IPS-18a (cell line): ENCODE measurements at regions not wholly inside any gene's neighbourhood (a gene's known extent, or its start where the extent isn't known, plus 50 kb on each side); places are given as distances from the start of the nearest gene placed in this dataset.

Experiments used
- H3K27ac ChIP-seq: one replicate; pipeline ENCODE4 v1.5.1; 2013; ENCODE audit warnings: low read length
- H3K27me3 ChIP-seq: one replicate; pipeline ENCODE4 v1.6.1; 2013; ENCODE audit warnings: mild to moderate bottlenecking, low read length; ENCODE audit not compliant: control insufficient read depth, insufficient read depth
- H3K36me3 ChIP-seq: one replicate; pipeline ENCODE4 v1.6.1; 2013; ENCODE audit warnings: low read depth, low read length; ENCODE audit not compliant: control insufficient read depth
- H3K4me1 ChIP-seq: one replicate; pipeline ENCODE4 v1.6.1; 2013; ENCODE audit warnings: low read depth, low read length; ENCODE audit not compliant: control insufficient read depth
- H3K4me3 ChIP-seq: one replicate; pipeline ENCODE4 v1.5.1; 2013; ENCODE audit warnings: low read length
- H3K9ac ChIP-seq: one replicate; pipeline ENCODE4 v1.6.1; 2013; ENCODE audit warnings: mild to moderate bottlenecking, low read length, moderate library complexity
- H3K9me3 ChIP-seq: one replicate; pipeline ENCODE4 v1.6.1; 2013; ENCODE audit warnings: low read depth, low read length; ENCODE audit not compliant: control insufficient read depth

- no peak overlapping the region for H3K4me3 ChIP-seq
- H3K27ac ChIP-seq = no peak overlapping the region
- no peaks in the 10 kb centered on the region for H3K4me1 ChIP-seq
- no peaks in the 10 kb centered on the region for H3K27me3 ChIP-seq
- H3K36me3 ChIP-seq = no peaks in the 10 kb centered on the region
- no peaks in the 10 kb centered on the region for H3K9me3 ChIP-seq
- H3K9ac ChIP-seq = no peak overlapping the region
Observed at GRCh38 chr3:124291008-124291407, 299.1 kb upstream of the ROPN1 start.

- no peaks in the 10 kb centered on the region for H3K27me3 ChIP-seq
- H3K9me3 ChIP-seq = no peaks in the 10 kb centered on the region
- H3K4me1 ChIP-seq = no peaks in the 10 kb centered on the region
- no peak overlapping the region for H3K4me3 ChIP-seq
- no peak overlapping the region for H3K27ac ChIP-seq
- H3K36me3 ChIP-seq = no peaks in the 10 kb centered on the region
- no peak overlapping the region for H3K9ac ChIP-seq
Observed at GRCh38 chr3:124292329-124292728, 300.4 kb upstream of the ROPN1 start.

GRCh38 chr3:124293584-124293983 lies 301.7 kb upstream of the ROPN1 start:
- Histone ChIP-seq H3K27ac (no peak overlapping the region), H3K4me1 (no peaks in the 10 kb centered on the region)

GRCh38 chr3:124295362-124295761 lies 303.4 kb upstream of the ROPN1 start:
- no peak overlapping the region for H3K27ac ChIP-seq
- H3K9ac ChIP-seq = no peak overlapping the region
- no peak overlapping the region for H3K4me3 ChIP-seq
- no peaks in the 10 kb centered on the region for H3K27me3 ChIP-seq
- H3K36me3 ChIP-seq = no peaks in the 10 kb centered on the region
- no peaks in the 10 kb centered on the region for H3K9me3 ChIP-seq
- H3K4me1 ChIP-seq = no peaks in the 10 kb centered on the region

More at GRCh38 chr3:124293584-124293983, 301.7 kb upstream of the ROPN1 start:
- H3K9me3 ChIP-seq = no peaks in the 10 kb centered on the region
- no peaks in the 10 kb centered on the region for H3K36me3 ChIP-seq
- no peaks in the 10 kb centered on the region for H3K27me3 ChIP-seq
- no peak overlapping the region for H3K9ac ChIP-seq
- no peak overlapping the region for H3K4me3 ChIP-seq

GRCh38 chr3:124296406-124296805 lies 304.5 kb upstream of the ROPN1 start:
- Histone ChIP-seq H3K4me3 (no peak overlapping the region), H3K4me1 (no peaks in the 10 kb centered on the region), H3K27ac (no peak overlapping the region), H3K9ac (no peak overlapping the region), H3K36me3 (no peaks in the 10 kb centered on the region), H3K27me3 (no peaks in the 10 kb centered on the region), H3K9me3 (no peaks in the 10 kb centered on the region)

GRCh38 chr3:124297062-124297980 lies 305.4 kb upstream of the ROPN1 start:
- no peaks in the 10 kb centered on the region for H3K36me3 ChIP-seq
- no peaks in the 10 kb centered on the region for H3K27me3 ChIP-seq
- H3K9ac ChIP-seq = no peak overlapping the region
- no peak overlapping the region for H3K27ac ChIP-seq
- no peaks in the 10 kb centered on the region for H3K9me3 ChIP-seq
- no peaks in the 10 kb centered on the region for H3K4me1 ChIP-seq
- no peak overlapping the region for H3K4me3 ChIP-seq

GRCh38 chr3:124298301-124298700 lies 306.4 kb upstream of the ROPN1 start:
- Histone ChIP-seq H3K27ac (no peak overlapping the region), H3K4me3 (no peak overlapping the region), H3K36me3 (no peaks in the 10 kb centered on the region), H3K4me1 (no peaks in the 10 kb centered on the region), H3K27me3 (no peaks in the 10 kb centered on the region), H3K9me3 (no peaks in the 10 kb centered on the region), H3K9ac (no peak overlapping the region)

- no peak overlapping the region for H3K27ac ChIP-seq
- no peak overlapping the region for H3K9ac ChIP-seq
- H3K36me3 ChIP-seq = no peaks in the 10 kb centered on the region
- H3K4me3 ChIP-seq = no peak overlapping the region
- H3K4me1 ChIP-seq = no peaks in the 10 kb centered on the region
- no peaks in the 10 kb centered on the region for H3K27me3 ChIP-seq
- H3K9me3 ChIP-seq = no peaks in the 10 kb centered on the region
Observed at GRCh38 chr3:124298951-124299350, 307.0 kb upstream of the ROPN1 start.

GRCh38 chr3:124299831-124300230 lies 307.9 kb upstream of the ROPN1 start:
- Histone ChIP-seq H3K4me3 (no peak overlapping the region), H3K36me3 (no peaks in the 10 kb centered on the region), H3K4me1 (no peaks in the 10 kb centered on the region), H3K27me3 (no peaks in the 10 kb centered on the region), H3K9me3 (no peaks in the 10 kb centered on the region), H3K9ac (no peak overlapping the region), H3K27ac (no peak overlapping the region)

GRCh38 chr3:124300416-124300815 lies 308.5 kb upstream of the ROPN1 start:
- no peaks in the 10 kb centered on the region for H3K4me1 ChIP-seq
- no peak overlapping the region for H3K9ac ChIP-seq

GRCh38 chr3:124303305-124303910 lies 311.5 kb upstream of the ROPN1 start:
- Histone ChIP-seq H3K4me3 (no peak overlapping the region), H3K9ac (no peak overlapping the region), H3K4me1 (no peaks in the 10 kb centered on the region), H3K36me3 (no peaks in the 10 kb centered on the region), H3K27ac (no peak overlapping the region), H3K27me3 (no peaks in the 10 kb centered on the region), H3K9me3 (no peaks in the 10 kb centered on the region)

More at GRCh38 chr3:124300416-124300815, 308.5 kb upstream of the ROPN1 start:
- no peaks in the 10 kb centered on the region for H3K27me3 ChIP-seq
- no peak overlapping the region for H3K27ac ChIP-seq
- no peaks in the 10 kb centered on the region for H3K9me3 ChIP-seq
- H3K36me3 ChIP-seq = no peaks in the 10 kb centered on the region
- H3K4me3 ChIP-seq = no peak overlapping the region

GRCh38 chr3:124306665-124307064 lies 314.7 kb upstream of the ROPN1 start:
- no peak overlapping the region for H3K9ac ChIP-seq
- no peaks in the 10 kb centered on the region for H3K9me3 ChIP-seq
- H3K27ac ChIP-seq = no peak overlapping the region
- no peaks in the 10 kb centered on the region for H3K36me3 ChIP-seq
- H3K4me3 ChIP-seq = no peak overlapping the region
- H3K27me3 ChIP-seq = no peaks in the 10 kb centered on the region
- H3K4me1 ChIP-seq = no peaks in the 10 kb centered on the region
